Sigmoid colon (tissue), 6 donors: ENCODE measurements at regions not wholly inside any gene's neighbourhood (a gene's known extent, or its start where the extent isn't known, plus 50 kb on each side); places are given as distances from the start of the nearest gene placed in this dataset.

Source experiments
- DNase-seq: peaks from one replicate; pipeline ENCODE4 v3.0.0-alpha.2; 2019
- H3K27ac ChIP-seq, 4 donors: fragments of 200-600 bp; sonication (generic); one replicate each; pipeline ENCODE4 v1.5.1; 2016 to 2019; ENCODE audit warnings: mild to moderate bottlenecking in 1 of 4
- H3K27me3 ChIP-seq, 3 donors: fragments of 200-600 bp; sonication (generic); one replicate each; pipeline ENCODE4 v1.5.1; 2019; ENCODE audit warnings: mild to moderate bottlenecking in 1 of 3
- H3K36me3 ChIP-seq, 4 donors: fragments of 200-600 bp; sonication (generic); one replicate each; pipeline ENCODE4 v1.5.1; 2016 to 2019
- H3K4me1 ChIP-seq, 4 donors: fragments of 200-600 bp; sonication (generic); one replicate each; pipeline ENCODE4 v1.5.1; 2017 to 2019
- H3K4me3 ChIP-seq, 4 donors: fragments of 200-600 bp; sonication (generic); one replicate each; pipeline ENCODE4 v1.5.1; 2017 to 2019; ENCODE audit warnings: mild to moderate bottlenecking in 2 of 4, moderate library complexity in 1 of 4
- H3K9me3 ChIP-seq, 4 donors: fragments of 200-600 bp in 3 of 4; sonication (generic) in 3 of 4; one replicate each; pipeline versions ENCODE4 v1.5.1 to v1.6.1; 2013 to 2019
- EP300 ChIP-seq, 4 donors: sonication (generic); formaldehyde crosslinking; IDR thresholded peaks; one replicate each; pipeline ENCODE4 v1.6.1; 2017; ENCODE audit warnings: antibody characterized with exemption in 4 of 4
- POLR2A ChIP-seq, 2 donors: fragments of 450-650 bp; IDR thresholded peaks; one replicate each; pipeline ENCODE4 v1.6.1; 2016; ENCODE audit warnings: antibody characterized with exemption in 2 of 2, mild to moderate bottlenecking in 2 of 2, moderate library complexity in 2 of 2
- POLR2AphosphoS5 ChIP-seq, 4 donors: sonication (generic); formaldehyde crosslinking; IDR thresholded peaks; one replicate each; pipeline ENCODE4 v1.6.1; 2017; ENCODE audit warnings: antibody characterized with exemption in 4 of 4
- WGBS, 2 donors: extraction: QIAGEN DNeasy Blood & Tissue Kit; methylation state at CpG; one replicate each; pipeline ENCODE4 v1.1.7; 2013; 5-methylcytosine and 5-hydroxymethylcytosine counted together
- intact Hi-C: fragments of 100-400 bp; cut with DNase I; formaldehyde crosslinking; loops from one replicate; pipeline ENCODE4 v1.15.1; 2023
- TF ChIP-seq, protein P1 (sequence below), 4 experiments: fragments of 450-650 bp in 3 of 4; fragments of 200-600 bp in 1 of 4; IDR thresholded peaks; one replicate each; pipeline ENCODE4 v1.5.1; 2016 to 2019; ENCODE audit warnings: antibody characterized with exemption in 4 of 4, mild to moderate bottlenecking in 3 of 4, moderate library complexity in 2 of 4
- donor health status: healthy with polysubstance abuse.
- donor health status: healthy.

- Histone ChIP-seq H3K36me3 (no peaks in the 10 kb centered on the region), H3K4me3 (no peak overlapping the region), H3K4me1 (peaks cover 0 to 22% (median 15%) of the 10 kb centered on the region in 4 donors), H3K27me3 (no peaks in the 10 kb centered on the region), H3K27ac (no peak overlapping the region), H3K9me3 (no peaks in the 10 kb centered on the region)
- TF ChIP-seq POLR2AphosphoS5 (IDR thresholded peaks at IDR 0.05) (no peak), EP300 (IDR thresholded peaks at IDR 0.05) (no peak)
- 69 to 80% methylated on average over 8 of the region's 8 CpGs for WGBS, 2 donors
- intact Hi-C loops: no loop called here
- DNase-seq: no peak
These were observed 456.2 kb downstream of the TBL1XR1 start for GRCh38 chr3:176740906-176741663.

DNA sequence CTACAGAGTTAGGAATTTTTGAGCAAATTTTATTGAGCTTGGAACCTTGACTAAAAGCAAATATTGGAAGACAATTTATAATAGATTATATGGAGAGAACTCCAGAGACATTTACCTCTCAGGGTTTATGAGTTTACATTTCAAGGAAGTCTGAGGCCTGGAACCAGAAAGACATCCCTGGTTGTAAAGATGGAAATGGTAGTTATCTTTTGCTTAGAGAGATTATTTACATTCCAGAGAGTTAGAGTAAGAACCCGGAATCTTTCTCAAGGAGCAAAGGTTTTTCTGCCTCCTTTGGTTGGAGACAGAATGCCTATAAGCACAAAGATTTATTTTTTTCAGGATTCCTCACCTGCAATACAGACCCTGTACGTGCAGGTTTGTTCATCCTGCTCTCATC lies 458.1 kb downstream of the TBL1XR1 start:
- 27 to 52% methylated on average over 2 of the region's 2 CpGs for WGBS, 2 donors
- no peaks in the 10 kb centered on the region for H3K27me3 ChIP-seq
- TF ChIP-seq, protein P1, sequence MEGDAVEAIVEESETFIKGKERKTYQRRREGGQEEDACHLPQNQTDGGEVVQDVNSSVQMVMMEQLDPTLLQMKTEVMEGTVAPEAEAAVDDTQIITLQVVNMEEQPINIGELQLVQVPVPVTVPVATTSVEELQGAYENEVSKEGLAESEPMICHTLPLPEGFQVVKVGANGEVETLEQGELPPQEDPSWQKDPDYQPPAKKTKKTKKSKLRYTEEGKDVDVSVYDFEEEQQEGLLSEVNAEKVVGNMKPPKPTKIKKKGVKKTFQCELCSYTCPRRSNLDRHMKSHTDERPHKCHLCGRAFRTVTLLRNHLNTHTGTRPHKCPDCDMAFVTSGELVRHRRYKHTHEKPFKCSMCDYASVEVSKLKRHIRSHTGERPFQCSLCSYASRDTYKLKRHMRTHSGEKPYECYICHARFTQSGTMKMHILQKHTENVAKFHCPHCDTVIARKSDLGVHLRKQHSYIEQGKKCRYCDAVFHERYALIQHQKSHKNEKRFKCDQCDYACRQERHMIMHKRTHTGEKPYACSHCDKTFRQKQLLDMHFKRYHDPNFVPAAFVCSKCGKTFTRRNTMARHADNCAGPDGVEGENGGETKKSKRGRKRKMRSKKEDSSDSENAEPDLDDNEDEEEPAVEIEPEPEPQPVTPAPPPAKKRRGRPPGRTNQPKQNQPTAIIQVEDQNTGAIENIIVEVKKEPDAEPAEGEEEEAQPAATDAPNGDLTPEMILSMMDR (IDR thresholded peaks at IDR 0.05): no peak
- TF ChIP-seq POLR2A (IDR thresholded peaks at IDR 0.05) (no peak), EP300 (IDR thresholded peaks at IDR 0.05) (no peak), POLR2AphosphoS5 (IDR thresholded peaks at IDR 0.05) (no peak)
- H3K36me3 ChIP-seq: no peaks in the 10 kb centered on the region
- intact Hi-C loops: no loop called here
- DNase-seq: no peak
- no peaks in the 10 kb centered on the region for H3K9me3 ChIP-seq
- peak overlapping the region in 2 of 4 donors; percentile 45 to 50 for H3K27ac ChIP-seq
- no peak overlapping the region for H3K4me3 ChIP-seq
- peaks cover 0 to 22% (median 15%) of the 10 kb centered on the region in 4 donors for H3K4me1 ChIP-seq

- no peaks in the 10 kb centered on the region for H3K36me3 ChIP-seq
- DNase-seq: no peak
- 80 to 82% methylated on average over 4 of the region's 4 CpGs for WGBS, 2 donors
- no peaks in the 10 kb centered on the region for H3K9me3 ChIP-seq
- intact Hi-C loops: no loop called here
- peak overlapping the region in 1 of 4 donors; percentile 14 for H3K27ac ChIP-seq
- H3K4me1 ChIP-seq: peaks cover 0 to 22% (median 15%) of the 10 kb centered on the region in 4 donors
- H3K27me3 ChIP-seq: no peaks in the 10 kb centered on the region
- no peak for TF ChIP-seq POLR2A (IDR thresholded peaks at IDR 0.05)
- TF ChIP-seq POLR2AphosphoS5 (IDR thresholded peaks at IDR 0.05): no peak
- TF ChIP-seq EP300 (IDR thresholded peaks at IDR 0.05): no peak
- TF ChIP-seq, protein P1 (IDR thresholded peaks at IDR 0.05): no peak
- H3K4me3 ChIP-seq: no peak overlapping the region
These were observed 459.7 kb downstream of the TBL1XR1 start for GRCh38 chr3:176737480-176738110.

- no peak overlapping the region for H3K27ac ChIP-seq
- no peak overlapping the region for H3K4me3 ChIP-seq
- H3K27me3 ChIP-seq: no peaks in the 10 kb centered on the region
- no peaks in the 10 kb centered on the region for H3K36me3 ChIP-seq
- intact Hi-C loops: no loop called here
- H3K4me1 ChIP-seq: peaks cover 0 to 14% (median 7%) of the 10 kb centered on the region in 4 donors
- 81 to 84% methylated on average over 5 of the region's 5 CpGs for WGBS, 2 donors
- DNase-seq: no peak
- no peaks in the 10 kb centered on the region for H3K9me3 ChIP-seq
- no peak for TF ChIP-seq EP300 (IDR thresholded peaks at IDR 0.05)
- no peak for TF ChIP-seq POLR2AphosphoS5 (IDR thresholded peaks at IDR 0.05)
- no peak for TF ChIP-seq POLR2A (IDR thresholded peaks at IDR 0.05)
- TF ChIP-seq, protein P1 (IDR thresholded peaks at IDR 0.05): no peak
These were observed 463.1 kb downstream of the TBL1XR1 start for GRCh38 chr3:176734146-176734545.

GRCh38 chr3:176724394-176724759 lies 472.9 kb downstream of the TBL1XR1 start:
- Histone ChIP-seq H3K27me3 (no peaks in the 10 kb centered on the region), H3K4me1 (peaks cover 0 to 9% (median 3%) of the 10 kb centered on the region in 4 donors), H3K36me3 (no peaks in the 10 kb centered on the region), H3K4me3 (no peak overlapping the region), H3K27ac (peak overlapping the region in 1 of 4 donors; percentile 20), H3K9me3 (no peaks in the 10 kb centered on the region)
- TF ChIP-seq POLR2A (IDR thresholded peaks at IDR 0.05) (no peak), EP300 (IDR thresholded peaks at IDR 0.05) (no peak), POLR2AphosphoS5 (IDR thresholded peaks at IDR 0.05) (no peak)
- TF ChIP-seq, protein P1 (IDR thresholded peaks at IDR 0.05): no peak
- intact Hi-C loops: no loop called here
- DNase-seq: no peak
